NCI-H2171 treated with DMSO at 0.1 percent for 48 hours (cell line): ENCODE measurements at regions not wholly inside any gene's neighbourhood (a gene's known extent, or its start where the extent isn't known, plus 50 kb on each side); places are given as distances from the start of the nearest gene placed in this dataset.
"Not testable (repeated sequence)": the region's sequence is repeated elsewhere in the genome, so short reads cannot be mapped to it uniquely, and the experiment has no call there.

Source experiments
- DNase-seq: peaks from one replicate; lab custom pipeline; 2025; lab: John Stamatoyannopoulos, UW

GRCh38 chr7:55702831-55703230, 130.5 kb upstream of the VOPP1 start:
- not testable (repeated sequence) for DNase-seq

GRCh38 chr7:55699450-55699842, 127.1 kb upstream of the VOPP1 start:
- DNase-seq, result not testable (repeated sequence)

GRCh38 chr7:55698607-55699449, 126.5 kb upstream of the VOPP1 start:
- DNase-seq, result not testable (repeated sequence)

GRCh38 chr7:55695893-55696701, 123.8 kb upstream of the VOPP1 start:
- DNase-seq, result not testable (repeated sequence)

- not testable (repeated sequence) for DNase-seq
Measured at GRCh38 chr7:55694484-55694883, 122.2 kb upstream of the VOPP1 start.

DNA sequence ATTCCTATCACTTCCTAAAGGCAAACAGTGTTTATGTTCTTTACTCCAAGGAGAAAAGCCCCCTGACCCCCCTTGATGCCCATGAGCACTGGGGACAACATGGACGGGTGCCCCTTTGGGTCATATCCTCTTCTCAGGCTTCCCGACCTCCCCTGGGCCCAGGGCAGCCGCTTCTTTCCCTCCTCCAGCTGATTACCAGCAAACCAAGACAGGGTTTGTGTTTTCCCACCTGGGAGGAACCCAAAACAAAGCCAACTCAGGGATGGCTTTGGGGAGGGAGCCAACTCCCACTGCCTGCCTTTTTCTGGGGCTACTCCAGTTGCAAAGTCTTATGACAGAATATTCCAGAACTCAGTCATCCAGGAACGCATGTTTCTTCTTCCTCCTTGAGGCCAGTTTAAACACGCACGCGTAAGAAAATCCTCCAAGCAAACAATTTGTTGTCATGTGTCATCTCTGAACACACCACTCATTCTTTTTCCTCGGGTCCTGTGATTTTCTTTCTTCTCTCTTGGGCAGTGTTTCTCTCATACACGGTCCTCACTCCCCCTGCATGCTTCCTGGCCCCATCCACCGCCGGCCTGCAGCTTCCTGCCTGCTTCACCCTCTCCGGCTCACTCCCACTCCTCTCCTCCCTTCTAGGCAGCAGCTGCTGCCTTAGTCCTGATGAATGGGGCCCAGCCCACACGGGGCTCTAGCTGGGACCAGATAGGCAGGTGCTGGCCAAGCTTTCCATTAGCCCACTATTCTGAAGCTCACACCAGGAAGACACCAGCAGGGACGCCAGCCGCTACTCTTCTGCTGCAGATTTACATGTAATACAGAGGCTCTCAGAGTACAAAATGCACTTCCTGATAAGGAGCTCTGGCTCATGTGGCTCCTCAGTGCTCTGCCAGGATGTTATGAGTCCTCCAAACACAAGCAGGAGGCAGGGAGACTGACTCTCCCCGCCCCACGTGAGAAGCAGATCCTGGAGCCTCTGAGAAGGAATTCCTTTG, 116.7 kb upstream of the VOPP1 start:
- DNase-seq, result not testable (repeated sequence)

GRCh38 chr7:55688261-55688660, 116.0 kb upstream of the VOPP1 start:
- not testable (repeated sequence) for DNase-seq

- DNase-seq, result not testable (repeated sequence)
Measured at GRCh38 chr7:55687252-55687651, 115.0 kb upstream of the VOPP1 start.

- DNase-seq, result not testable (repeated sequence)
Measured at GRCh38 chr7:55686771-55687170, 114.5 kb upstream of the VOPP1 start.

- not testable (repeated sequence) for DNase-seq
Measured at GRCh38 chr7:55683501-55683900, 111.2 kb upstream of the VOPP1 start.

DNA sequence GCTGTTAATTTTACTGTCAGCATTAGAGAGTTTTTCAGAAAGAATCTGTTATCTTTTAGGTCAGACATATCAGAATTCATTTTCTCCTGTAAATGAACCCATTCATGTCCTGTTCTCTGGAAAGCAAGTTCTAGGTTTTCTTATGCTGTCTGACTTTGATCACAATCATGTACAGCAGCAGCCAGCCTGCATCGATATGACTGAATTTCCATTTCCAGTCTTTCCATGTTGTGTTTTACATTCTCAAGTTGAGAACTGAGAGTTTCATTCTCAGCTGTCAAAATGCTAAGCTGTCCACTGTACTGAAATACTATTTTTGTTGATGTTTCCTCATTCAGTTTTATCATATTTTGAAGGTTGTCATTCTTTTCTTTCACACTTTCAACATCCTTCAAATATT, 103.3 kb upstream of the VOPP1 start:
- not testable (repeated sequence) for DNase-seq

- not testable (repeated sequence) for DNase-seq
Measured at GRCh38 chr7:55673525-55673924, 101.2 kb upstream of the VOPP1 start.

- not testable (repeated sequence) for DNase-seq
Measured at GRCh38 chr7:55672084-55672483, 99.8 kb upstream of the VOPP1 start.

- DNase-seq, result peak; percentile 95
Measured at GRCh38 chr7:55657654-55658053, 85.4 kb upstream of the VOPP1 start.

- no peak for DNase-seq
Measured at GRCh38 chr7:55651057-55651456, 78.8 kb upstream of the VOPP1 start.

DNA sequence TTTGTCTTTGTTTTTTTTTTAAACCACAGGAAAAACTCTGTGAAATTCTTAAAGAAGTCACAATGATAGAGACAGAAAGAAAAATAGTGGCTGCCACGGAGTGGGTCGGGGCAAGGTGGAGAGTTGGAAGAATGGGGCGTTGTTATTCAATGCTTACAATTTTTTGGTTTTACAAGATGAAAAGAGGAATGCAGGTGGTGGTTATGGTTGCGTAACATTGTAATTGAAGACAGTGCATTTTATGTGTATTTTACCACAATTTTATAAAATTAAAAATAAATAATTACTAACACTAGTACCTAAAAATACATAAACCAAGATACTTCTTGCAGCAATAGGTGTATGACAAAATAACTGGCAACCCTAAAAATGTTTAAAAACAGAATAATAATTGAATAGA, 76.9 kb upstream of the VOPP1 start:
- DNase-seq, result no peak

GRCh38 chr7:55644567-55644966, 72.3 kb upstream of the VOPP1 start:
- no peak for DNase-seq

DNA sequence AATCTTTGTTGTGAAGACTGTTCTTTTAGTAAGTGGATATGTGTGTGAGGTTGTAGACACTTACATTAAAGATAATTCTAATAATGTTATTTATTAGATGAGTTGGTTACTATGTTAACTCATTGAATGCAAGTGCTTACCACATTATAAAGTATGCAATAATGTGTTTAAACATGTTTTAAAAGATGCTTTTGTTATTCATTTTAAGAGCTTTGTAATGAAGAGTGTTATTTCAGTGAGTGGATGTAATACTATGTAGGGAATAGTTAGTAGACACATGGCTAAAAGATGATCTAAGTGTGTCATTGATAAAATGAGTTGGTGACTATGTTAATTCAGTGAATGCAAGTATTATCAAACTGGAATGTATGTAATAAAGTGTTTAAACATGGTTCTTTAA, 70.0 kb upstream of the VOPP1 start:
- no peak for DNase-seq

DNA sequence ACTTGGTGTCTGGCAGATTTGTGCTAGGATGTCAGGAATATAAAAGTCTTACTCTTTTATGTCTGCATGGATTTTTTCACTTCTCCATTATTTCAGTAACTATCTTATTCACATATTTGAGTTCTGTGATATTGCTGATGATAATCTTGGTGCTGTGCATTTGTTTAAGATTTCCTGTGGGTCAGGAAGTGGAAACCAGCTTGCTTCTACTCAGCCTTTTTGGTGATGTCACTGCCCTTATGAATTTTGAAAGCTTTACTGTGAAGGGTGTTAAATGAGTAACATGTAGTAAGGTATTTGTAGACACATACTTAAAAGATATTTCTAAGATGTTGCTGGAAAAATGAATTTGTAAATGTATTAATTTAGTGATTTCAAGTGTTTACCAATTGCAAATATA, 69.5 kb upstream of the VOPP1 start:
- no peak for DNase-seq

DNA sequence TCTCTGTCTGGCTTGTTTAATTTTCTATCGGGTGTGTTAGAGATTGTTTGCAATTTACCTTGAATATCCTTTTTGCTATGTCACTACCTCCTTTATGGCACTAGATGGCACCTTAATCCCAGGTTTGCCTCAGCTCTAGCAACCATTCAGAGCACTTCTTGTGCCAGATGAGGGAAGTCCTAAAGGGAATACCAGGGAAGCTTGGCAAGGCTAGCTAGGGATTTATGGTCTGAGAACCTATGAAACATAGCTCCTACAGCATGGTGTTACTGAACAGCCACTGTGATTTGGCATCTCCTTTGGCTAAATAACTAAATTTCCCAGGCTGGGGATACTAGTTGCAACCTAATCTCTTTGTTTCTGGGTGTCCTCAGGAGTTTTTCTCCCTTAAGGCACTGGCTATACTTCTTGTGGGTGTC, 69.0 kb upstream of the VOPP1 start:
- peak; percentile 82 for DNase-seq

DNA sequence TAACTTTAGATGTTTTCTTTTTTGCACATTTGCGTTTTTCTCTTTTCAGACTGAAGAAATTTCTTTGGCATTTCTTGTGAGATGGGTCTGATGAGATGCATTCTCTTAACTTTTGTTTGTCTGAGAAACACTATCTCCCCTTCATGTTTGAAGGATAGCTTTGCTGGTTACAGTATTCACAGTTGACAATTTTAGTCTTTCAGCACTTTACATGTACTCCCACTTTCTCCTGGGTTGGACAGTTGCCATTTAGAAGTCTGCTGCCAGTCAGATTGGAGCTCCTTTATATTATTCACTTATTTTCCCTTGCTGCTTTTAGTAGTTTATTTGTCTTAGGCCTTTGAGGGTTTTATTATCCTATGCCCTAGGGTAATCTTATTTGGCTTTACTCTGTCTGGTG, 67.3 kb upstream of the VOPP1 start:
- DNase-seq, result no peak
